ENCODE measurements at regions not wholly inside any gene's neighbourhood (a gene's known extent, or its start where the extent isn't known, plus 50 kb on each side); places are given as distances from the start of the nearest gene placed in this dataset.

DNA sequence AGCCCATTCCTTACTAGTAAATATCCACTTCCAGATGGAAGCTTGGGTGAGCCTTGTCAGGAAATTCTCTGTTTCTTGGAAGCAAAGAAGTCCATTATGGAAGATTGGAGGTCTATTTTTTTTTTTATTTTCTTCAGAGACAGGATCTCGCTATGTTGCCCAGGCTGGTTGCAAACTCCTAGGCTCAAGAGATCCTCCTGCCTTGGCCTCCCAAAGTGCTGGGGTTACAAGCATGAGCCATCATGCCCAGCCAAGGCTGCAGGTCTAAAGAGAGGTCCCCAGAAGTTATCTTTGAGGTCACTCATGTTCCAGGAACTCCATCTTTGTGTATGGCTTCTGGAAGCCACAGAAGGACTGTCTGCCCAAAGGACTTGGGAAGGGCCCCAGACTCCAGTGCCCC is 255.3 kb downstream of the LY86 start:
- TF ChIP-seq, protein P1, sequence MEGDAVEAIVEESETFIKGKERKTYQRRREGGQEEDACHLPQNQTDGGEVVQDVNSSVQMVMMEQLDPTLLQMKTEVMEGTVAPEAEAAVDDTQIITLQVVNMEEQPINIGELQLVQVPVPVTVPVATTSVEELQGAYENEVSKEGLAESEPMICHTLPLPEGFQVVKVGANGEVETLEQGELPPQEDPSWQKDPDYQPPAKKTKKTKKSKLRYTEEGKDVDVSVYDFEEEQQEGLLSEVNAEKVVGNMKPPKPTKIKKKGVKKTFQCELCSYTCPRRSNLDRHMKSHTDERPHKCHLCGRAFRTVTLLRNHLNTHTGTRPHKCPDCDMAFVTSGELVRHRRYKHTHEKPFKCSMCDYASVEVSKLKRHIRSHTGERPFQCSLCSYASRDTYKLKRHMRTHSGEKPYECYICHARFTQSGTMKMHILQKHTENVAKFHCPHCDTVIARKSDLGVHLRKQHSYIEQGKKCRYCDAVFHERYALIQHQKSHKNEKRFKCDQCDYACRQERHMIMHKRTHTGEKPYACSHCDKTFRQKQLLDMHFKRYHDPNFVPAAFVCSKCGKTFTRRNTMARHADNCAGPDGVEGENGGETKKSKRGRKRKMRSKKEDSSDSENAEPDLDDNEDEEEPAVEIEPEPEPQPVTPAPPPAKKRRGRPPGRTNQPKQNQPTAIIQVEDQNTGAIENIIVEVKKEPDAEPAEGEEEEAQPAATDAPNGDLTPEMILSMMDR (IDR thresholded peaks at IDR 0.05; ENCODE audit: low read depth, low read length) = no peak
- no peak overlapping the region for H3K4me3 ChIP-seq (ENCODE audit: low read depth, low read length)

- no peak overlapping the region for H3K4me3 ChIP-seq (ENCODE audit: low read depth, low read length)
- TF ChIP-seq, protein P1 (IDR thresholded peaks at IDR 0.05; ENCODE audit: low read depth, low read length) = no peak
Measured at GRCh38 chr6:6844530-6844929, 256.0 kb downstream of the LY86 start.

GRCh38 chr6:6845603-6846002 is 257.1 kb downstream of the LY86 start:
- no peak overlapping the region for H3K4me3 ChIP-seq (ENCODE audit: low read depth, low read length)

GRCh38 chr6:6847591-6847990 is 259.1 kb downstream of the LY86 start:
- H3K4me3 ChIP-seq (ENCODE audit: low read depth, low read length) = no peak overlapping the region
- TF ChIP-seq, protein P1 (IDR thresholded peaks at IDR 0.05; ENCODE audit: low read depth, low read length) = no peak

More at GRCh38 chr6:6845603-6846002, 257.1 kb downstream of the LY86 start:
- TF ChIP-seq, protein P1 (IDR thresholded peaks at IDR 0.05; ENCODE audit: low read depth, low read length) = no peak

DNA sequence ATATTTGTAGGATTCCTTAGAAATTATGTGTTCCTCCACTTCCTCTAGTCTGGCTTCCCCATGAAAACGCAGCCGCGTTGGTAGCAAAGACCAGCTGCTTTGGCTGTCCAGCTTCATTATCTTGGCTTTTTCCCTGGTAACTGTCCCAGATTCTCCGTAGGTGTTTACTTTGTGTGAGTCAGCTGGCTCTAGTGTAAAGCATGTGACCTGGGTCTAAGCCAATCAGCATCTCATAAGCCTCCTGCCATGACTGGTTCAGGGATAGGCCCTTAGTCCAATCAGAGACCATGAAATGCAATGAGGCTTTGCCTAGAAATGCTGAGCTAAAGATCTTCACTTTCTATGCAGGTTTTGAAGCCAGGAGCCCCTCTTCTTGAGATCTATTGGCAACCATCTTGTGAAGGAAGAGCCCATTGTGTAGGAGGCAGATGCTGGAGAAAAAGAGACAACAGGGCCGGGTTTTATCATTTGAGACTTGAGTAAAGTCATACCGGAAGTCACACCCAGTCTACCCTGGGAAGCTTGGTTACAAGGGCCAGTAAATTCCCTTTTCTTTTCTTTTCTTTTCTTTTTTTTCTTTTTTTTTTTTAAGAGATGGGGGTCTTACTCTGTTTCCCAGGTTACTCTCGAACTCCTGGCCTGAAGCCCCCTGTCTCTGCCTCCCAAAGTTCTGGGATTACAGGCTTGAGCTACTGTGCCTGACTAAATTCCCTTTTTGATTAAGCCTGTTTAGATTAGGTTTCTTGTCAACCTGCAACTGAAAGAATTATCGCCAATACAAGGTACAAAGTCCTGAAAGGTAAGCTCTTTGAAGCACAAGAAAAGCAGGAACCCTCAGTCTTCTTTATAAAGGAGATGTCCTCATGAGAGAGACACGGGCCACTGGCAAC is 256.5 kb upstream of the RREB1 start:
- H3K4me3 ChIP-seq (ENCODE audit: low read depth, low read length) = no peak overlapping the region
- TF ChIP-seq, protein P1 (IDR thresholded peaks at IDR 0.05; ENCODE audit: low read depth, low read length) = no peak

DNA sequence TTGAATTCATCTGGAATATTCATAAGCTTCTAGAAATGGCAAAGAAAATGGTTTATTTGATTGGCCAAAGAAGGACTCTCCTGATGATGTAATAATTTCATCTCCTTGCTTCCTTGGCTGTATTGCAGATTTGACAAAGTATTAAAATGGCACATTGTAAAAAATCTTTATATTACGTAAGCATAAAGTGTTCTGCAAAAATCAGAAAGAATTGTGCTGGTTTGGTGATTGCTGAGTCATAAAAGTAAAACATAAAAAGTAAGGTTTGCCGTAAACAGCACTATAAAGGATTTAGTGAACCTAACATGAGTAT is 255.9 kb upstream of the RREB1 start:
- H3K4me3 ChIP-seq (ENCODE audit: low read depth, low read length) = no peak overlapping the region
- TF ChIP-seq, protein P1 (IDR thresholded peaks at IDR 0.05; ENCODE audit: low read depth, low read length) = no peak

All from WI38 (cell line).